HG03432 (cell line): ENCODE measurements at regions not wholly inside any gene's neighbourhood (a gene's known extent, or its start where the extent isn't known, plus 50 kb on each side); places are given as distances from the start of the nearest gene placed in this dataset.
"Not testable (repeated sequence)": the region's sequence is repeated elsewhere in the genome, so short reads cannot be mapped to it uniquely, and the experiment has no call there.

Experiments
- ATAC-seq: cut with Tn5 transposase; IDR thresholded peaks from one replicate; pipeline ENCODE4 v1.9.1; 2021; ENCODE audit warnings: mild to moderate bottlenecking, moderate library complexity; ENCODE audit not compliant: unreplicated experiment

DNA sequence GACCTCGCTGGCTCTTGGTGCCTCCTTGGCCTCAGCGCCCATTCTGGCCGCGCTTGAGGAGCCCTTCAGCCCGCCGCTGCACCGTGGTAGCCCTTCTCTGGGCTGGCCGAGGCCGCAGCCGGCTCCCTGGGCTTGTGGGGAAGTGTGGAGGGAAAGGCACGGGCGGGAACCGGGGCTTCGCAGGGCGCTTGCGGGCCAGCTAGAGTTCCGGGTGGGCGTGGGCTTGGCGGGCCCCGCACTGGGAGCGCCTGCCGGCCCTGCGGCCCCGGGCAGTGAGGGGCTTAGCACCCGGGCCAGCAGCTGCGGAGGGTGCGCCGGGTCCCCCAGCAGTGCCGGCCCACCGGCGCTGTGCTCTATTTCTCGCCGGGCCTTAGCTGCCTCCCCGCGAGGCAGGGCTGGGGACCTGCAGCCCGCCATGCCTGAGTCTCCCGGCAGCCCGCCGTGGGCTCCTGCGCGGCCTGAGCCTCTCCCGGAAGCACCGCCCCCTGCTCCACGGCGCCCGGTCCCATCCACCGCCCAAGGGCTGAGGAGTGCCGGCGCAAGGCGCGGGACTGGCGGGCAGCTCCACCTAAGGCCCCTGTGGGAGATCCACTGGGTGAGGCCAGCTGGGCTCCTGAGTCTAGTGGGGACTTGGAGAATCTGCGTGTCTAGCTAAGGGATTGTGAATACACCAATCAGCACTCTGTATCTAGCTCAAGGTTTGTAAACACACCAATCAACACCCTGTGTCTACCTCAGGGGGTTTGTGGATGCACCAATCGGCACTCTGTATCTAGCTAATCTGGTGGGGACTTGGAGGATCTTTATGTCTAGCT lies 141.1 kb downstream of the SLCO4C1 start:
- not testable (repeated sequence) for ATAC-seq

DNA sequence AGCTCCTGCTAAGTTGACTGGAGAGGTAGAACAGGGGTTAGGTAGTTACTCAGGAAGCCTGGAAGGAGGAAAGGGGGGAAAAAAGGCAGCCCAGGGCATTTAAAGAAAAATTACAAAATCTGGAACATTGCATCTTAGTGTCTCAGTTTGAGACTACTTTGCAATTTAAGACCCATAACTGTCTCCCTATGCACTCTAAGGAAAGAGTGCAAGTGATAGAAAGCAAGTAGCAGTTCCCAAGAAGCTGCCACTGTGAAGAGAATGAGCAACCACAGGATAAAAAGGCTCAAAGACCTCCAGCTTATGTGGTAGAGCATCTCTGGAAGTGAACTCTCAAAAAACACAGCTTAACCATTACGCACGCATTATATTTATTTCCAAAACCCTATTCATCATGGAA lies 141.8 kb downstream of the SLCO4C1 start:
- ATAC-seq, result no peak

DNA sequence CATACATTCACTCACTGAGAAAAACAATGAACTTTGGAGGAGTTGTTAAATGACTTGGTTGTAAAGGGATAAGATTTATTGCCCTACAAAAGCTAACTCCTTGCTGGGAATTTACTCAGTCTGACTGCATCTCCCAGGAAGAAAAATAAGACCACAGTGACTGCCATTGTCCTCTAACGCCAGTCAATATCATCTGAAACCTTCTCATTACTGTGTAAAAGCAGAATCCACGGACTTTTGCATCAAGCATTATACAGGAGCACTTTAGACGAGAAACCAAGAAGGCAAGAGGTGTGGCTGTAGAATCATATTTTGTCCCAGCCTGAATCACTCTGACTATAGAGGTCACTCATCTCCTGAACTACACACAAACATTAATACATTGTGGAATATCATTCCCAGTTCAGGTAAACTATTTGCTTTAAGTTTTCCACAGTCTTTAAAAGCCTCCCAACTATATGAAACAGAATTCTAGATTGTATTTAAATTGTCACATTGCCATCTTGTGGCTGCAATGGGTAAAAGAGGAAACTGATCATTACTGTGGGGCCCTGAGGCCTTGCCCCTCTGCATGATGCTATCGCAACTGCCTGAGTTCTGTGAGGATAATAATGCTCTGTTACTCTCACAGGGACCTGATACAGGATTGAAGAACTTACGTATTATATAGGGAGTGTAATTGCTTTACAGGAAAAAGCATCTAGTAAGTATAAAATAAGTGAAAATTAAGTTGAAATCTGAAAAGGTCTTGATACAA lies 142.9 kb downstream of the SLCO4C1 start:
- ATAC-seq, result peak; percentile 80

DNA sequence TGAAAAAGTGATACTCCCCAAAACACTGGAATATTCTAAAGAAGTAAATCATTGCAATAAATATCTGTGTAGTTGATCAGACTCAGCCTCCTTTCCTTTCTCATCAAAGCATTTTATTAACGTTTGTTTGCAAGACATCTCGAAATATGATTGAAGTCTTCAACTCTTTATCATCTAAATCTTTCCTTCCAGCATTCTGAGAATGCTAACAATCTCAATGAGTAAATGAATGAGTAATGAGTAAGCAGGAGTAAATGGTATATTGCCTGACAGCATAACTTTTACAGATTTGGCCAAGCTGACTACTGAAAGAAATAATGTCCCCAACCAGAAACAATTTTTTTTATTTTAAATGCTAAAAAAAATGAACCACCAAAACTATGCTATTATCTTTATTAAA lies 157.1 kb downstream of the SLCO4C1 start:
- no peak for ATAC-seq

DNA sequence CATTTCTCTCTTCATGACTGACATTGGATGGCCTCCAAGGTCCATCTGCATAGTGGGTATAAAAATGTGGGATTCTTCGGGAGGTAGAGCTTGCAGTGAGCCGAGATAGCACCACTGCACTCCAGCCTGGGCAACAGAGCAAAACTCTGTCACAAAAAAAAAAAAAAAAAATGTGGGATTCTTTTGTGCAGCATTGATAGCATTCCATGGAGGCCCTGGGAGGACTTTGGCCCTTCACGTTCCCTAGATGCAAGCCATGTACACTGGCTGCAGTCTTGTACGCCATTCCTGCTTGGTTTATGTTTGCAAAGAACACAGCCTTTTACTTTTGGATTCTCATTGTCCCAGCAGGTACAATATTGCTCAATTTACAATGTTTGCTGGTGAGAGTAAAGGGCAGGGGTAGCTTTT lies 157.8 kb downstream of the SLCO4C1 start:
- ATAC-seq, result no peak

DNA sequence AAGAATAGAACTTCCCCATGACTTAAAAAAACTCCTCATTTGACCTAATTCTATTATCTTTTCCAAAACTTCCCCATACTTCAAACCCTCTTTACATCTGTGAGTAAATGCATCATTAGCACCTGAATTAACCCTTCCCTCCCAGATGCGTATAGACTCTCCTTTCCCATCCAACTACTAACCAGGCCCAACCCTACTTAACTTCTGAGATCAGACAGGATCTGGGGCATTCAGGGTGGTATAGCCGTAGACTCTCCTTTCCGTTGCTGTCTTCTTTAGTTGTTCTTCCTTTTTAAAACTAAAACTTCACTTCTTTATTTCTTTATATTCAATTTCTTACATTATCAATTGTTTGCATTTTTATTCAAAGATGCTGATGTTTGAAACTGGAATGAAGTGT lies 165.2 kb downstream of the SLCO4C1 start:
- ATAC-seq, result no peak

DNA sequence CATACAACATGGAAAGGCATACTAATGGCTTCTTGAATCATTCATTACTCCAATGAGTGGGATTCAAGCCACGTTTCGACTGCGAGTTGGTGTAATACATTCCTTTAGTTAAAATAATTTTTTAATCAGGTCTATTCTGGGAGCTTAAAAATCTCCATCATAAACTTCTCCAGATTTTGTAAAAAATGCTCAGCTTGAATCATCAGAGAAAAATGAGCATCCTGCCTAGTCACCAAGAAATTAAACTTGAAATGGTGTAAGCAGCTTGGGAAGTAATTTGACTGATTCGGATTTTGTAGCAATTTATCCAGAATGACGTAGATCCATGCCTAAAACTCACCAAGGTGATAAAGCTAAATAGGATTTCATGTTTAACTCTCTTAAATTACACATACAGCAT lies 165.7 kb downstream of the SLCO4C1 start:
- ATAC-seq, result no peak

DNA sequence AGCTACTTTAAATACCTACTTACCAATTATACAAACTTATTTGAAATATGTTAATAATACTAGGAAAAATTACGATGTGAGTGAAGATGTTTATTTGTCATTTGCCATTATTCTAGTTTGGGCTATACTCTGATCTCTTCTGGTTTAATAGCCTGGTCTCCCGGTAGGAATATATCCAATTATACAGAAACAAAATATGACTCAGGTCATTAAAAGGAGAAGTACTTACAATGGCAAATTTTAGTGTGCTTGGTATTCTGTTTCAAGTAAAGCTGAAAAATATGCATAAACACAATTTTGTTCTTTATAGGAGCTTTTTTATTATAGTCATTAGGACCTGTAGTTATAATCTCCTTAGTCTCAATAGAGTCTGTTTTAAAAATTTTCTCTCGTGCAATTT lies 176.8 kb downstream of the SLCO4C1 start:
- ATAC-seq, result no peak

DNA sequence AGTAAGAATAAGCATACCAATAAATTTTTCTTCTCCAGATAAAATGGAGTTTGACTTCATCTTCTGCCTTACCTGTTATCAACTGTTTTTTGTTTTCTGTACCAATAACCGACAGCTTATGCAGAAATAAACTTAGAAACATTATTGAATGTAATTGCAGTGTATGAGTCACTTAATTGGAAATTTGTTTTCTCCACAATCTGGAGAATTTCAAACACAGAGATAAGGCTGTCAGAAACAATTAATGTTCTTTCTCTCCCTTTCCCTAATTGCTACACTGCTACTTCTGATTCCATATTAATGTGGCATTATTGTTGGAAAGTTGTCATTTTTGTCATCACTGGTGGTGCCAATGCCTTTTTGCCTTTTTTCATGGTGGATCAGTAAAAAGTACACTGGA lies 180.3 kb downstream of the SLCO4C1 start:
- no peak for ATAC-seq

DNA sequence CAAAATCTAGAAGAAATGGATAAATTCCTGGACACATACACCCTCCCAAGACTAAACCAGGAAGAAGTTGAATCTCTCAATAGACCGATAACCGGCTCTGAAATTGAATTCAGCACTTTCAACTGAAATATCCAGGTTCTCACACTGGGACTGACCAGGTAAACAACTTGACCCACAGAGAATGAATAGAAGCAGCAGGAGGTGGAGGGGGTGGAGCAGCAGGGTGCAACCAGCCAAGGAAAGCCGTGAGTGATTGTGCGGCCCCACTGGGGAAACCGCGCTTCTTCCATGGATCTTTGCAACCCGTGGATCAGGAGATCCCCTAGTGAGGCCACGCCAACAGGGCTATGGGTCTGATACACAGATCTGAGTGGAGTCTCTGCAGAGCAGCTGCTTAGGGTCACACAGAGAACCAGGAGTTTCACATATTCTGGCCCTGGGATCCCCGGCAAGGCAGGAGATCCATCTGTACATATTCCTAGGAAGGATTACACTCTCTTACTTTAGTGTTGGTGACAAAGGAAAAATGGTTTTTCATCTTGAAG lies 181.5 kb downstream of the SLCO4C1 start:
- no peak for ATAC-seq

DNA sequence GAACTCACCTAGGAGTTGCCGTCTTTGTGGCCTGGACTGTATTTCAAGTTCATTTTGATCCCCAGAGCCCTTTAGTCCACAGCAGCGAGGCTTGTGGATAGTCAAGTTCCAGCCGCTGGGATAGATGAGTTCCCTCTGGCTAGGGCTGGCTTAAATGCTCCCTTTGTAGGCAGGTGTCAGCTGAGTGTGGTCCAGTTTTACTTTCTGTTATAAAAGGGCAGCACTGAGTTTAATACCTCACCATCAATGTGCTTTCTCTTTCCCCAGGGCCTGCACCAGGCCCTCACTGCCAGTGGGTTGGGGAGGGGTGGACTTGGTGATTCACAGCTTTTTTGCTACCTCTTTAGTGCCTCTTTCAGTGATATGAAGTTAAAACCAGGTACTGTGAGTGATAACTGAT lies 188.2 kb downstream of the SLCO4C1 start:
- no peak for ATAC-seq

DNA sequence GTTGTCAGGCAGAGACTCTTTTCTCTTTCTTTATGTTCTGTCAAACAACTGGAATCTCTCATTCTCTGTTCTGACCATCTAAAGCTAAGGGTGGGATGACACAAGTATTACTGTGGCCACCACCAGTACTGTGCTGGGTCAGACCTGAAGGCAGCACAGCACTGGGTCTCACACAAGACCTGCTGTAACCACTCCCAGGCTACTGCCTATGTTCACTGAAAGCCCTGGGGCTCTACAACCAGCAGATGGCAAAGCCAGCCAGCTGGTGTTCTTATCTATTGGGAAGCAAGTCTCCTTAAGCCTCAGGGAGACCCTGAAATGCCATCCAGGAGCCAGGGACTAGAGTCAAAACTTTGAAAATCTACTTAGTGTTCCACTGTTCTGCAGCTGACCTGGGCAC lies 189.5 kb downstream of the SLCO4C1 start:
- ATAC-seq, result no peak

DNA sequence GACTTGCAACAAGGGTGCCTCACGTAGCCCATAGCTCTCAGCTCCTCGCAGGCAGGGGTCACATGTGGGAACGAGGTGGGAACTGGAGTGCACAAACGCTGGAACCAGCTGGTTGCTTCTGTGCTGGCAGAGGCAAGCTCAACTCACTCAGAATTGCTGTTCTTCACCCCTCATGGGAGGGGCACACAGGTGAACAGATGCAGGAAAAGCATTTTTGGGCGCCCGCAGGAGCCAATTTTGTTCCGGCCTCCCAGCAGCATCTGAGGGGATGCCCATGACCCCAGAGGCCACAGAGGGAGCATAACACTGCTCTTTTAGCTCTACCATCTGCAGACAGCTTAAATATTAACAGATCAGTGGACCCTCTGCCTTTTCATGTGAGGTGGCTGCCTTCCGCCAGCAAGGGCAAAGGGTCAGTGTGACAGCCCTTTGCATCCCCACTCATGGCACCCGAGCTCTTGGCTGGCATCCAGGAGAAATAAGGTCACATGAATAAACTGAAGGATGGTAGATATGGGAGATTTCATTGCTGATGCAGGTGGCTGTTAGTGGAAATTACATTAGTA lies 196.2 kb downstream of the SLCO4C1 start:
- ATAC-seq, result no peak

DNA sequence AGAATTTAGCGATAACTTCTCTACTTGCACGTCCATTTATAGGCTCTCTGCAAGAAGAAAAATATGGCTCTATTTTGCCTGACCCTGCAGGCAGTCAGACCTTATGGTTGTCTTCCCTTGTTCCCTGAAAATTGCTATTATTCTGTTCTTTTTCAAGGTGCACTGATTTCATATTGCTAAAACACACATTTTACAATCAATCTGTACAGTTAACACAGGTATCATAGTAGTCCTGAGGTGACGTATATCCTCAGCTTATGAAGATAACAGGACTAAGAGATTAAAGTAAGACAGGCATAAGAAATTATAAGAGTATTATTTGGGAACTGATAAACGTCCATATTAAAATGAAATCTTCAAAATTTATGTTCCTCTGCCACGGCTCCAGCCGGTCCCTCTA lies 197.0 kb downstream of the SLCO4C1 start:
- not testable (repeated sequence) for ATAC-seq

DNA sequence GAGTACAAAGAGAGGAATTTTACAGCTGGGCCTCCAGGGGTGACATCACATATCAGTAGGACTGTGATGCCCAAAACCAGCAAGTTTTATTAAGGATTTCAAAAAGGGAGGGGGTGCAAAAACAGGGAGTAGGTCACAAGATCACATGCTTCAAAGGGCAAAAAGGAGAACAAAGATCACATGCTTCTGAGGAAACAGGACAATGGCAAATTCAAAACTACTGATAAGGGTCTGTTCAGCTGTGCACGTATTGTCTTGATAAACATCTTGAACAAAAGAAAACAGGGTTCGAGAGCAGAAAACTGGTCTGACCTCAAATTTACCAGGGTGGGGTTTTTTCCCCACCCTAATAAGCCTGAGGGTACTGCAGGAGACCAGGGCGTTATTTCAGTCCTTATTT lies 197.5 kb downstream of the SLCO4C1 start:
- not testable (repeated sequence) for ATAC-seq

DNA sequence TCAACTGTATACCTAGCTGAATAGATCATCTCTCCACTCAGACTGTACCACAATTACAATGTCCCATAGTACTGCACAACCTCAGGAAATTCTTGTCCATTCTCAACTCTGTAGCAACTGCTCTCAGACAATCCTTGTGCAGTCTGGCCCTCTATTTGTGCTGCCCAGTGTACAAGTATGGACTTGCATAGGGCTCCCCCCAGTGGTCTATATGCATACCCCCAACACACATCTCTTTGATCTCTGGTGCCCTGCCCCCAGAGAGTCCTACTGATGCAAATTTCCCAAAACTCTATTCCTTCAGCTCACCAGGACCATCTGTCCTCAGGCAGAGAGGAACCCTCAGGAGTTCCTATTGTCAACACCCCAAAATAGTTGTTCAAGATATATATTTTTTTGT lies 205.3 kb downstream of the SLCO4C1 start:
- peak; percentile 87 for ATAC-seq

DNA sequence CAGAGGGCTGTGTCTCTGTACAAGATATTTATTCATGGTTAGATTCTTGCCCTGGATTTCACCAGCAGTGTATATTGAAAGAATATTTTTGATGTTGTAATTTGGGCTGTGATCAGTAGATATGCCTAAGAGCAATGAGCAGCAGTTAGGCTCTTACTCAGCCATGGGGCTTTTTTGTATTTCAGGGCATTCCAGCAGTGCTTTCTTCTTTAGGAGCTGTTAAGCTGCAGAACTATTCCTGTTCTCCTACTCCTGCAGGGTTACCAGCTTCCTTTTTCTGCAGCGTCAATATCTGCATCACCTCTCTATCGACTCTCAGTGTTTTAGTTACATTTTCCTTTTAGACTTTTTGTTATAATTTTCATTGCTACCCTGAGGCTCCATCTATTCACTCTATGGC lies 206.2 kb downstream of the SLCO4C1 start:
- ATAC-seq, result no peak

DNA sequence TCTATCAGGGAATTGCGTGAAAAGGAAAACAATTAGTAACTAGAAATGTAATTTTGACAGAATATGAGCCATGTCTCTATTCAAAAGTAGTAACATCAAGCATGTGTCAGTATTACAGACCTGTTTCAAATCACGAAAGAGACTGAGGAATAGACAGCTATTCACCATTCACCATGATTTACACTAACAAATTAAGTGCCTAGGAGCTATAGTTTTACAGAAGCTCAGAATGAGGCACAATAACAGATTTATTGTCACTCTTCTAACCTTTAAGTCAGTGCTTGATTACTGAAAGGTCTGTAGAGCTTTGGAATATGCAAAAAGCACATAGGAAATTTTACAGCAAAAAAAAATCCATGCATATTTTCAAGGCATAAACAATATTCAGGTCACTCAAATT lies 208.2 kb downstream of the SLCO4C1 start:
- no peak for ATAC-seq

DNA sequence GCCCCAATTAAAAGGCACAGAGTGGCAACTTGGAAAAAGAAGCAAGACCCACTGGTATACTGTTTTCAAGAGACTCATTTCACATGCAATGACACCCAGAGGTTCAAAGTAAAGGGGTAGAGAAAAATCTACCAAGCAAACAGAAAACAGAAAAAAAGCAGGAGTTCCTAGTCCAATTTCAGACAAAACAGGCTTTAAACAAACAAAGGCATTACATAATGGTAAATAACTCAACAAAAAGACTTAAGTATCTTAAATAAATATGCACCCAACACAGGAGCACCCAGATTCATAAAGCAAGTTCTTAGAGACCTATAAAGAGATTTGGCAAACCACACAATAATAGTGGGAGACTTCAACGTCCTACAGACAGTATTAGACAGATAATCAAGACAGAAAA lies 215.8 kb downstream of the SLCO4C1 start:
- no peak for ATAC-seq

DNA sequence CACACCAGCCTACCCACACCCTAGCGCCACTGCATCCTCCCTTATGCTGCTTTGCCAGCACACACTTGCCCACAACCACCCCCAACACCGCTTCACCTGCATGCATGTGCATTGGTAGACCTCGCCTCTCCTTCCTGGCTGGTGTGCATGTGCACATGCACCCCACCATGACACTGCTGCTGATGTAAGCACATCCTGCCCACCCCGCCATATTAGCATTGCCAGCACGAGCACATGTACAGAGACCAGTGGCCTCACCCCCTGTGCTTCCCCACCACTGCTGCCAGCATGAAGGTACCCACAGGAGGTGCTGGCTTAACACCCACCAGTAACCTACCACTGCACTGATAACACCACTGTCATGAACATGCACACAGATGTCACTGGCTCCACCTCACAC lies 218.2 kb downstream of the SLCO4C1 start:
- no peak for ATAC-seq

DNA sequence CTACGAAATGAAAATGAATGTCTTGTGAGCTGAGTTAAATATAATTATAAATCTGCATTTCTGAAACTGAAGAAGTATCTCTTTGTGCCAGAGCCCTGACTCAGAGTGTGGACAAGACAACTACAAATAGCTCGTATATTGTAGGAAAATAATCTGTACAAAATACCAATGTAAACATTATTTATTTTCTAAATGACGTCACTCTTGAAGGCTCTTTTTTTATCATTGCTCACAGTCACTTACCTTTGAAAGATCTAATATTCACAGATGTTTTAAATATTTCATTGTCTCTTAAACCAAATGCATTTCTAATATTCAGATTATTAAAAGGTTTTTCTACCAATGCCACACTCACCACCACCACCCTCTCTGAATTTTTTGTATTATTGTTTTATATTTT lies 226.1 kb downstream of the SLCO4C1 start:
- ATAC-seq, result no peak

DNA sequence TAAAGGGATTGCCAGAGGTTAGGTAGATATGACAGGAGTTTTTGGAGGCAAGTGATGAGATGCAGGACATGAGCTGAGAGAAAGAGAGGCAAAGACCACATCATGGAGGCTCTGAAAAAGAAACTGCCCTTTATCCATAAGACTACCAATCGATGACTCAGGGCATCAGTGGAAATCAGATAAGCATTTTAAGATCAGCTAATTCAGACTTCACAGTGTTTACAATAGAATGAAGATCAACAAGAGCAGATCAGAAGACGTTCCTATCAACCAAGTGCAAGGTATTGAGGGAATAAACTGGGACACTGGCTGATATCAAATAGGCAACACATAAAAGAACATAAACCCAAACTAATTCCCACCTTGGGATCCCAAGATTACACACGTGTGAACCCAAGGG lies 227.2 kb downstream of the SLCO4C1 start:
- ATAC-seq, result no peak
